ENCODE measurements at regions not wholly inside any gene's neighbourhood (a gene's known extent, or its start where the extent isn't known, plus 50 kb on each side); places are given as distances from the start of the nearest gene placed in this dataset.

GRCh38 chr12:53869500-53869899 is 69.1 kb upstream of the HOXC13 start:
- no peak for FAIRE-seq
- H3K4ac ChIP-seq (replicated peaks; ENCODE audit: insufficient read length, low read depth, low read length) = no peak overlapping the region
- 91% methylated on average over 1 of the region's 1 CpG; no CpG with 5 or more reads in 1 of the 2 experiments for WGBS, 2 experiments (ENCODE audit: extremely low coverage in 1 of 2, insufficient coverage in 1 of 2, insufficient read length in 1 of 2, insufficient replicate concordance in 2 of 2, low coverage in 1 of 2, low lambda C conversion rate in 2 of 2, missing lambda C conversion rate in 1 of 2)
- TF ChIP-seq SIRT6 (IDR thresholded peaks at IDR 0.05; ENCODE audit: low read length) = no peak
- no peak for TF ChIP-seq POU5F1 (IDR thresholded peaks at IDR 0.05; ENCODE audit: low read depth, low read length)
- no peak for TF ChIP-seq KDM4A (IDR thresholded peaks at IDR 0.05; ENCODE audit: low read depth, low read length, severe bottlenecking)
- TF ChIP-seq GTF2F1 (IDR thresholded peaks at IDR 0.05; ENCODE audit: borderline replicate concordance, low read depth, low read length) = no peak
- no peak for TF ChIP-seq JUND (IDR thresholded peaks at IDR 0.05; ENCODE audit: low read length)
- TF ChIP-seq SRF (IDR thresholded peaks at IDR 0.05; ENCODE audit: low read depth, low read length) = no peak
- TF ChIP-seq RFX5 (IDR thresholded peaks at IDR 0.05; ENCODE audit: borderline replicate concordance, low read depth, low read length) = no peak
- TF ChIP-seq ATF3 (IDR thresholded peaks at IDR 0.05; ENCODE audit: insufficient read depth, low read depth, low read length) = no peak
- TF ChIP-seq HDAC2 (IDR thresholded peaks at IDR 0.05; ENCODE audit: borderline replicate concordance in 1 of 2, low read depth in 2 of 2, low read length in 2 of 2) = no peak
- TF ChIP-seq BCL11A (IDR thresholded peaks at IDR 0.05; ENCODE audit: low read depth in 2 of 2, low read length in 2 of 2) = no peak
- TF ChIP-seq SUZ12 (IDR thresholded peaks at IDR 0.05; ENCODE audit: low read length) = no peak
- TF ChIP-seq CBX5 (IDR thresholded peaks at IDR 0.05; ENCODE audit: low read depth, low read length) = no peak
- no peak for TF ChIP-seq MAX (IDR thresholded peaks at IDR 0.05)
- no peak for TF ChIP-seq POLR2AphosphoS5 (IDR thresholded peaks at IDR 0.05; ENCODE audit: low read depth, low read length)

More at GRCh38 chr12:53869500-53869899, 69.1 kb upstream of the HOXC13 start:
- DNase-seq (ENCODE audit: low read depth in 1 of 2, low spot score in 2 of 2) = no peak
- Histone ChIP-seq H4K5ac (ENCODE audit: insufficient read length, low read depth, low read length) (no peak overlapping the region), H2AK5ac (ENCODE audit: low read depth, low read length) (no peak overlapping the region), H2BK120ac (replicated peaks; ENCODE audit: low read depth, low read length) (no peak overlapping the region), H2AFZ (ENCODE audit: low read length) (no peak overlapping the region), H2BK5ac (ENCODE audit: low read depth, low read length) (no peak overlapping the region), H4K91ac (replicated peaks; ENCODE audit: insufficient read length, low read length) (no peak overlapping the region), H2BK15ac (ENCODE audit: low read length) (no peak overlapping the region), H3K27ac (ENCODE audit: low read depth, low read length) (no peak overlapping the region), H3K18ac (ENCODE audit: extremely low read depth, low read length) (no peak overlapping the region), H3K9me3 (ENCODE audit: insufficient read depth in 2 of 2, low read depth in 1 of 2, low read length in 1 of 2) (no peaks in the 10 kb centered on the region), H3K4me2 (ENCODE audit: insufficient read depth in 1 of 2, low read depth in 2 of 2, low read length in 2 of 2) (no peak overlapping the region), H3K36me3 (ENCODE audit: control insufficient read depth in 2 of 4, insufficient read depth in 4 of 4, low read length in 3 of 4) (no peaks in the 10 kb centered on the region), H2BK12ac (ENCODE audit: low read depth, low read length) (no peak overlapping the region), H3K56ac (replicated peaks; ENCODE audit: insufficient read length, low read depth, low read length) (no peak overlapping the region), H3K9ac (replicated peaks in 1 of 4; ENCODE audit: extremely low read depth in 1 of 4, low read depth in 3 of 4, low read length in 3 of 4) (no peak overlapping the region), H3K79me2 (ENCODE audit: control insufficient read depth in 1 of 2, insufficient read depth in 2 of 2, low read length in 2 of 2) (no peaks in the 10 kb centered on the region), H3K4me3 (ENCODE audit: extremely low read depth in 1 of 4, insufficient read depth in 2 of 4, low read depth in 3 of 4, low read length in 4 of 4) (no peak overlapping the region), H3K79me1 (ENCODE audit: low read depth, low read length) (no peaks in the 10 kb centered on the region), H3K14ac (ENCODE audit: insufficient read length) (no peak overlapping the region), H3K27me3 (replicated peaks in 1 of 4; ENCODE audit: control insufficient read depth in 3 of 4, extremely low read depth in 1 of 4, insufficient read depth in 3 of 4, low read length in 3 of 4) (peaks cover 0 to 1% (median 0%) of the 10 kb centered on the region in 4 experiments; a peak in 4 of 7 replicates), H4K8ac (ENCODE audit: extremely low read depth, insufficient read depth, low read length) (no peak overlapping the region), H2BK20ac (ENCODE audit: low read length) (no peak overlapping the region), H3K23me2 (ENCODE audit: low read depth, low read length) (no peaks in the 10 kb centered on the region), H4K20me1 (replicated peaks in 1 of 2; ENCODE audit: control insufficient read depth in 1 of 2, insufficient read depth in 2 of 2, low read length in 2 of 2) (no peaks in the 10 kb centered on the region), H3K4me1 (replicated peaks in 1 of 4; ENCODE audit: control insufficient read depth in 3 of 4, insufficient read depth in 4 of 4, low read length in 3 of 4) (0 out of 7 replicates have a peak, but pooled peaks cover 0 to 1% (median 0%) of the 10 kb centered on the region in 4 experiments), H3K23ac (ENCODE audit: insufficient read length) (no peak overlapping the region)
- ChIA-PET CTCF (ENCODE audit: partially characterized antibody) (interaction anchor here (0.6 to 2.1 kb wide), 9 partner anchors 13 to 178 kb away, joined by 3 to 5 read pairs (median 4); no protein-coding TSS in a partner anchor), POLR2A (ENCODE audit: partially characterized antibody) (interaction anchor here (1.0 to 1.2 kb wide), 2 partner anchors 37 to 118 kb away, joined by 3 to 4 read pairs; partner anchors contain the start of gene CISTR)

Data from H1 (cell line).